ENCODE measurements at regions not wholly inside any gene's neighbourhood (a gene's known extent, or its start where the extent isn't known, plus 50 kb on each side); places are given as distances from the start of the nearest gene placed in this dataset.
A peak's percentile ranks its signal among the peaks of the same experiment; 100 is the strongest.

DNA sequence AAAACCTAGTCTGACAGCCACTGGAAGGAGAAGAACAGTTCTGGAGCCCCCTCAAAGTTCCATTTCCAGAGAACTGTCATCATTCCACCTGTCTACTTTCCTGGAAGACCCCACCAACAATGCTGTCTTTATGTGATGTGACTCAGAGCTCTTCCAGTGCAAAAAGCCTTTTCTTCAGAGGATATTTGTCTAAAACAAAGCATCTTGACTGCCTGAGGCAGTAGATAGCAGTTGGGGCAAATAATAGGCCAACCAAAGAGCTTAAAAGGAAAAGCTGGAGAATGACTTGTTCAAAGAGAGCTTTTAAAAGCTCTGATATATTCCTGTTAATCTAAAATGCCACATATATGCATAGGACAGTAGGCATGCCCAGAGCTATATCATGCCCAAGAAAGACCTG lies 62.6 kb downstream of the MIS18A start:
- Mint-ChIP-seq H3K9me3 (peaks cover 7% of the 10 kb centered on the region), H3K27ac (no peak overlapping the region), H3K36me3 (no peaks in the 10 kb centered on the region), H3K4me3 (no peak overlapping the region), H3K27me3 (peaks cover 3% of the 10 kb centered on the region), H3K4me1 (ENCODE audit: unreplicated experiment) (no peaks in the 10 kb centered on the region)
- TF ChIP-seq, protein P1, sequence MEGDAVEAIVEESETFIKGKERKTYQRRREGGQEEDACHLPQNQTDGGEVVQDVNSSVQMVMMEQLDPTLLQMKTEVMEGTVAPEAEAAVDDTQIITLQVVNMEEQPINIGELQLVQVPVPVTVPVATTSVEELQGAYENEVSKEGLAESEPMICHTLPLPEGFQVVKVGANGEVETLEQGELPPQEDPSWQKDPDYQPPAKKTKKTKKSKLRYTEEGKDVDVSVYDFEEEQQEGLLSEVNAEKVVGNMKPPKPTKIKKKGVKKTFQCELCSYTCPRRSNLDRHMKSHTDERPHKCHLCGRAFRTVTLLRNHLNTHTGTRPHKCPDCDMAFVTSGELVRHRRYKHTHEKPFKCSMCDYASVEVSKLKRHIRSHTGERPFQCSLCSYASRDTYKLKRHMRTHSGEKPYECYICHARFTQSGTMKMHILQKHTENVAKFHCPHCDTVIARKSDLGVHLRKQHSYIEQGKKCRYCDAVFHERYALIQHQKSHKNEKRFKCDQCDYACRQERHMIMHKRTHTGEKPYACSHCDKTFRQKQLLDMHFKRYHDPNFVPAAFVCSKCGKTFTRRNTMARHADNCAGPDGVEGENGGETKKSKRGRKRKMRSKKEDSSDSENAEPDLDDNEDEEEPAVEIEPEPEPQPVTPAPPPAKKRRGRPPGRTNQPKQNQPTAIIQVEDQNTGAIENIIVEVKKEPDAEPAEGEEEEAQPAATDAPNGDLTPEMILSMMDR (conservative IDR thresholded peaks at IDR 0.05) = no peak
- no peak for DNase-seq (ENCODE audit: extremely low spot score, unreplicated experiment)

DNA sequence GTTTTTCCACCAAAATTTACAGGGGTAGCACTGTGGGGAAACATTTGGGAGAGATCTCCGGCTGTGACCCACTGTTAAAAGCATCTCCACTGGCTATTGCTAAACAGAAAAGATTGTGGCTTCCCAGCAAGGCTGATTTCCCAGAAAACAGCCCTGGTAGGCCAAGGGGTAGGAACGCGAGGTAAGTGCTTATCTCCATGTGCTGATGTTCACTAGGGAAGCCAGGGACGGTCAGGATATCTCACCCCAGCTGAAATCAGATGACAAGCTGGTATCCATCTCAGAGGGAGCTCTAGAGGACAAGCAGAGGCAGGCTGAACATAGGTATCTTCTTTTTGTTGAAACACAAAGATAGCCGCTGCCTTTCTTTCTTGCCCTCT lies 63.6 kb downstream of the MIS18A start:
- Mint-ChIP-seq H3K9me3 (no peaks in the 10 kb centered on the region), H3K36me3 (no peaks in the 10 kb centered on the region), H3K4me3 (no peak overlapping the region), H3K4me1 (ENCODE audit: unreplicated experiment) (no peaks in the 10 kb centered on the region), H3K27ac (no peak overlapping the region), H3K27me3 (peaks cover 3% of the 10 kb centered on the region)
- TF ChIP-seq, protein P1 (conservative IDR thresholded peaks at IDR 0.05) = no peak
- peak; percentile 47 for DNase-seq (ENCODE audit: extremely low spot score, unreplicated experiment)

DNA sequence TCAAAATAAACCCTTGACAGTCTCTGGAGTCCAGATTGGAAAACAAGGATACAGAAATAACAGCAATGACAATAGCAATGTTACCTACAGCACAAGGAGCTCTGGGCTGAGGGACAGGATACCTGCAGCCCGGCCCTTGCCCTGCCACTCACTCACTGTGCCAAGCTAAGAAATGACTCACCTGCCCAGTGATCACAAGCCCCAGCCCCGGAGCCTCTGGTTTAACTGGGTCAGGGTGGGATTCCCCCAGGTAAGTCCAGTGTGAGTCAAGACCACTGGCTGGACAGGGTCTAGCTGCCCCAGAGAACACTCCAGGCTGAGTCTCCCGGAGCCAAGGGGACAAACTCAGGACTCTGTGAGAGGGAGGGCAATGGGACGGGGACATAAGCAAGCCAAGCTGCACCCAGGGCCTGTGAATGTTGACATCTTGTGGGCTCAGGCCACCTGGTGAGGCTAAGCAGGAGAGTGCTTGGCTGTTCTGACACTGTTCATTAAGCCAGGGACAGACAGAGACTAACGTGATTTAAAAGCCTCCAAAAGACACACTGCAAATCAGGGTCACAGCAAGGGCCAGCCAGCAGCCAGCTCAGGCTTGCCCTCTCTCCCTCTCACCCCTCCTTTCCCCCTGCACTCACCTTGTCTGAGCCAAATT lies 64.1 kb downstream of the MIS18A start:
- H3K4me3 Mint-ChIP-seq = no peak overlapping the region
- TF ChIP-seq, protein P1 (conservative IDR thresholded peaks at IDR 0.05) = no peak
- H3K27ac Mint-ChIP-seq = no peak overlapping the region
- DNase-seq (ENCODE audit: extremely low spot score, unreplicated experiment) = peak; percentile 50
- H3K36me3 Mint-ChIP-seq = no peaks in the 10 kb centered on the region
- H3K27me3 Mint-ChIP-seq = peaks cover 3% of the 10 kb centered on the region
- H3K9me3 Mint-ChIP-seq = no peaks in the 10 kb centered on the region
- H3K4me1 Mint-ChIP-seq (ENCODE audit: unreplicated experiment) = no peaks in the 10 kb centered on the region

DNA sequence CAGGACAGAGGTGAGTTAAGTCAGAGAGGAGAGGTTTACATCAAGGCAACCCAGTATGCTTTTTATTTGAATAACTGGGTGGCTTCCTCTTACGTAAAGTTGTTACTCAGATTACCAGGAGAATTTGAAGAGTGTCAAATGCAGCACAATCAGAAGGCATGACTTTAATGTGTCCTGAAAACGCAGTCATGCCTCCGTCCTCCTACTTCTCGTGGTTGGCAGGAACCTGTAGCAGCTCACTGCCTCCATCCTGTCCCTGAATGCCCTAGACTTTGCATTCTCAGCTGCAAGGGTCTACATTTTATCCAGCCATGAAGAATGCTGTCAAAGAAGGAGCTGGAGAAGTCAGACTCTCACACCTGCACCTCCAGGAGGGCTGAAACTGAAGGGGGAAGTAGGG lies 66.7 kb downstream of the MIS18A start:
- peak; percentile 15 for DNase-seq (ENCODE audit: extremely low spot score, unreplicated experiment)
- H3K27ac Mint-ChIP-seq = no peak overlapping the region
- no peak overlapping the region for H3K4me3 Mint-ChIP-seq
- H3K9me3 Mint-ChIP-seq = no peaks in the 10 kb centered on the region
- H3K27me3 Mint-ChIP-seq = peaks cover 3% of the 10 kb centered on the region
- no peaks in the 10 kb centered on the region for H3K36me3 Mint-ChIP-seq
- TF ChIP-seq, protein P1 (conservative IDR thresholded peaks at IDR 0.05) = no peak
- H3K4me1 Mint-ChIP-seq (ENCODE audit: unreplicated experiment) = peaks cover 2% of the 10 kb centered on the region

DNA sequence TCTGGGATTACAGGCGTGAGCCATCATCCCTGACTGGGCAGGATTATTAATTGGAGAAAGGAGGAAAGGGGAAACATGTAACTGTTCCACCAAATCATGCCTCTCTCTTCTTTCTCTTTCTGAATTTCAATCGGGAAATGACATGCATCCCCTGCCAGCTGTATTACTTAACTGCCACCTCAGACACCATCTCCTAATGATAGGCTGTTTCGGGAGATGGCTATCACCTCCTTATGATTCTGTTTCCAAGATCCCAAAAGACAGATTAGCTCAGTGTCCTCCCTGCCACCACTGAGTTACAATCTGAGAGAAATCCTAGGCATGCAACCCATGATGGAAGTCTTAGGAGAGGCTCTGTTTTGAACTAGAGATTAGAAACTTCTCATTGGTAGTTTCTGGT lies 67.5 kb downstream of the MIS18A start:
- peaks cover 10% of the 10 kb centered on the region for H3K4me1 Mint-ChIP-seq (ENCODE audit: unreplicated experiment)
- TF ChIP-seq, protein P1 (conservative IDR thresholded peaks at IDR 0.05) = no peak
- no peak overlapping the region for H3K27ac Mint-ChIP-seq
- peaks cover 3% of the 10 kb centered on the region for H3K27me3 Mint-ChIP-seq
- no peaks in the 10 kb centered on the region for H3K9me3 Mint-ChIP-seq
- H3K4me3 Mint-ChIP-seq = no peak overlapping the region
- DNase-seq (ENCODE audit: extremely low spot score, unreplicated experiment) = no peak
- H3K36me3 Mint-ChIP-seq = no peaks in the 10 kb centered on the region

DNA sequence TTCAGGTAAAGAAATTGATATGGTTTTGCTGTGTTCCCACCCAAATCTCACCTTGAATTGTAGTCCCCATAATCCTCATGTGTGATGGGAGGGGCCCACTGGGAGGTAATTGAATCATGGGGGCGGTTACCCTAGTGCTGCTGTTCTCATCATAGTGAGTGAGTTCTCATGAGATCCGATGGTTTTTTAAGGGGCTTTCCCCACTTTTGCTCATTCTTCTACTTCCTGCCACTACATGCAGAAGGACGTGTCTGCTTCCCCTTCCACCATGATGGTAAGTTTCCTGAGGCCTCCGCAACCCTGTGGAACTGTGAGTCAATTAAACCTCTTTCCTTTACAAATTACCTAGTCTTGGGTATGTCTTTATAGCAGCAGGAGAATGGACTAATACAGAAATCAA lies 69.3 kb downstream of the MIS18A start:
- Mint-ChIP-seq H3K27me3 (peaks cover 3% of the 10 kb centered on the region), H3K36me3 (no peaks in the 10 kb centered on the region), H3K27ac (no peak overlapping the region), H3K4me3 (no peak overlapping the region), H3K9me3 (no peaks in the 10 kb centered on the region), H3K4me1 (ENCODE audit: unreplicated experiment) (peaks cover 11% of the 10 kb centered on the region)
- TF ChIP-seq, protein P1 (conservative IDR thresholded peaks at IDR 0.05) = no peak
- DNase-seq (ENCODE audit: extremely low spot score, unreplicated experiment) = peak; percentile 15
